HUDEP-2 (cell line): ENCODE measurements at regions not wholly inside any gene's neighbourhood (a gene's known extent, or its start where the extent isn't known, plus 50 kb on each side); places are given as distances from the start of the nearest gene placed in this dataset.
"Not testable (repeated sequence)": the region's sequence is repeated elsewhere in the genome, so short reads cannot be mapped to it uniquely, and the experiment has no call there.

ENCODE experiments used
- DNase-seq, 76 experiments: peaks; one replicate each; lab custom pipeline; 2025; ENCODE audit not compliant: unreplicated experiment in 76 of 76; lab: John Stamatoyannopoulos, UW

- DNase-seq: no peak
These were observed 647.8 kb downstream of the CD109 start for GRCh38 chr6:74343804-74344203.

GRCh38 chr6:74343321-74343720 lies 647.3 kb downstream of the CD109 start:
- not testable (repeated sequence) for DNase-seq

- no peak for DNase-seq
These were observed 638.7 kb downstream of the CD109 start for GRCh38 chr6:74334722-74335121.

DNA sequence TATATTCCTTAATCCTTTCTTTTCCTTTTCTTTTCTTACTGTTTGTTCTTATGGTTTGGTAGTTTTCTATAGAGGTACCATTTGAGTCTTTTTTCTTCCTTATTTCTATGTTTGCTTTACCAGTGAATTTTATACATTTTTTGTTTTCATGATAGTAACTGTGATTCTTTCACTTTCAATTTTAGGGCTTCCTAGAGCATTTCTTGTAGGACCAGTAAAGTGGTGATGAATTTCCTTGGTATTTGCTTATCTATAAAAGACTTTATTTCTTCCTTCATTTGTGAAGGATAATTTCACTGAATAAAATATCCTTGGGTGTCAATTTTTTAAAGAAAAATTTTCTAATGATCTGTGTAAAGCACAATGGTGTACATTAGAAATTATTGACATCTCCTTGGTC lies 637.4 kb downstream of the CD109 start:
- no peak for DNase-seq

GRCh38 chr6:74320715-74321114 lies 624.7 kb downstream of the CD109 start:
- DNase-seq: no peak

GRCh38 chr6:74320074-74320473 lies 624.1 kb downstream of the CD109 start:
- no peak for DNase-seq

GRCh38 chr6:74319292-74319691 lies 623.3 kb downstream of the CD109 start:
- DNase-seq: no peak

DNA sequence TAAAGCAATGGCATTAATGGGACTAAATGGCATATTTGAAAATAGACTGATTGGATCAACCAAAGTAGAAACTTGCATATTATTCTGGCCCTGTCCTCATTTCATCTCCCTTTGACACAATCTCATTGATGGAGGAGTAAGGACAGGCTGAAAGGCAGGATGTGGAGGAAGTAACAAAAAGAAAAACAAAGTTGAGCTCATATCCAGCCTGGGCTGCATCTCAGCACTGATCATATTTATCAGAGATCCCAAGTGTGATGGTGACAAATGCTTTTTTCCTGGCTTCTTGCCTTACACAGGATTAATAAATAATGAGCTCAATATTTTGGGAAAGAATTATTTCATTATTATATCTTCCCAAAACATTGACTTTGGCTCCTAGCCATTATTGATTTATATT lies 622.7 kb downstream of the CD109 start:
- no peak for DNase-seq

- no peak for DNase-seq
These were observed 616.1 kb downstream of the CD109 start for GRCh38 chr6:74312081-74312480.

DNA sequence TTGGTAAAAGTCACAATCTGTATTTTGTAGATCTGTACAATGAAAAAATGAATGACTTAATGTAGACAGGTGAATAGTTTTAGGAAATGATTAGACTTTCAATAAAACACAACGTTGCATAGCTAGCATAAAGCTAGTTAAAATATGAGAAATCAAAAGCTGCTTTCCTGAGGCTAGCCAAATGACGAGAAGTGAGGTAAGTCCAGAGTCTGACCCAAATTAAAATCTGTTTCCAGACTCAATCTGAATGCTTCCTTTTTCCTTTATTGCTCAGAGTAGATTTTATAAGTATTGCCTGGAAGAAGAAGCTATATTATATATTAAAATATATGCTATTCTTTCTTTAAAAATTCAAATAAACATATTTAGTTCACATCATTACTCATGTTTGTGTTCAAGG lies 615.4 kb downstream of the CD109 start:
- no peak for DNase-seq

GRCh38 chr6:74289884-74290283 lies 593.9 kb downstream of the CD109 start:
- no peak for DNase-seq

DNA sequence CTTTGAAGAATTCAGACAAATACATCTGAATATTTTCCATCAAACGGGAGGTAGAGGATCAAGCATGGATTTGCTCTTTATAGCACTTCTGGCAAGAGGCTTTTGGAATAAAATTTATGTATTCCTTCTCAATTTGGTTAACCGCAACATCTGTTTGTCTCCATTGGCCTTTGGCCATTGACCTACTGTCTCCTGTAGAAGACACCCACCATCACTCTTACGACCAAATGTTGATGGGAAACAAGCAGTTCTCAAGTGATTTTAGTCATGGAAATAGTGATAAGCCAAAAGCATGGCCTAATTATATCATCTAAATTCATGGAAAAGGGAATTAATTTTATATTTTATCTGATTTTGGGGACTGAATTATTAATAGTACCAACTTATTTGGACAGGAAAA lies 591.9 kb downstream of the CD109 start:
- no peak for DNase-seq

DNA sequence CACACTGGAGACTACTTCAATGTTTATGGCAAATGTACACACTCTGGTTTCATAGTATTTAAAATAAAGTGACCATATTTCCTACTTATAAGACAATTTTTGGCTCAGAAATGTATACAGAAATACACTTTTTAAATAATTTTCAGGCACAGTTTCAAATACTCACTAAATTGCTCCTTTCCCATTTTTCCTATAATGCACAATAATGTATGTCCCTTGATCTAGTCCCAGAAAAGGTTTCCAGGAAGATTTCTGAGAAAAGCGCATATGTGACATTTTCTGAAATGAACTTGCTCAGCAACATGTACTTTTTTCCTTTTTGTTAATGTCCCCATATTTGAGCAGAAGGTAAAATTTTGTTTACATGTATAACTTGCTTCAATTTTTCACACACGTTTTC lies 591.4 kb downstream of the CD109 start:
- no peak for DNase-seq

- DNase-seq: no peak
These were observed 588.3 kb downstream of the CD109 start for GRCh38 chr6:74284284-74284683.

GRCh38 chr6:74283532-74283931 lies 587.5 kb downstream of the CD109 start:
- DNase-seq: no peak

- DNase-seq: no peak
These were observed 586.2 kb downstream of the CD109 start for GRCh38 chr6:74282143-74282689.

DNA sequence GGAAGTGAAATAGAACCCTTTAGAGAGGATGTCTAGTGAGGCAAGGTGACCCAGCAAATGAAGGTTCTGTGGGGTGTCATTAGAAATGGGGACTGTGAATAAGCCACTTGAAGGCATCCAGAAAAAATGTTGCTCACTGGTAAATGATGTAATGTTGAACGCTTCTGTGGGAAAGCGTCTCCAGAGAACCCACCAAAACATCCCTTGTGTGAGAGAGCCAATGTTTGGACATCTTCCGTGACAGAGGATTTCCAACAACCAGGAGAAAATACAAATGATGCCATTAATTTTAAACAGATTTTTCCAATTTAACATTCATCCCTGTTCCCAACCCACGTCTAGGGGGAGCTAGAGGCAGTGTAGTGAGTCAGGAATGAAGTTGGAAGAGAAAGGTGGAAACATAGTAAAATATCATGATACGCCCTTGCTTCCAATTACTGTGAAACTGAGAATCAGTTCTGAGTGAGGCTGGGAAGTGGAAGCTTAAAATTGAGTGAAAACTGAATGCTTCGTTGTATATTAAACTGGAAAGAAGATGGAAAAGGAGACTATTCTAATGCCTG lies 584.2 kb downstream of the CD109 start:
- DNase-seq: no peak

DNA sequence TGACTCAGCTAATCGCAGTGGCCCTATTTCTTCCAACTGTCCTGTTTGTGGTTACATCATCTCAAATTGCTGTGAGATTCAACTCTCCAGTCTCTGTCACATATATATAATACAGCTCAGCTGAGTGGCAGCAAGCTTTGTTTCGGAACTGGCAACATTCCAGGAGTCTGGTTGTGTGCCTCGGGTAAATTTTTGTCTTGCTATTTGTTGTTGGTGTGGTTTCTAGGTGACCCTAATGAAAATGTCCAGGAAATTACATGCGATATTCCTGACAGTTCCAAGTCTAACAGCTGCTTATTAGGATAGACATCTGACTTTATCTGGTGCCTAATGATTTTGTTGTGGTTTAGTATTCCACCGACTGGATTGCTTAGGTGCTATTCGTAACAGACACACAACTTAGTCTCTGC lies 581.8 kb downstream of the CD109 start:
- DNase-seq: no peak

DNA sequence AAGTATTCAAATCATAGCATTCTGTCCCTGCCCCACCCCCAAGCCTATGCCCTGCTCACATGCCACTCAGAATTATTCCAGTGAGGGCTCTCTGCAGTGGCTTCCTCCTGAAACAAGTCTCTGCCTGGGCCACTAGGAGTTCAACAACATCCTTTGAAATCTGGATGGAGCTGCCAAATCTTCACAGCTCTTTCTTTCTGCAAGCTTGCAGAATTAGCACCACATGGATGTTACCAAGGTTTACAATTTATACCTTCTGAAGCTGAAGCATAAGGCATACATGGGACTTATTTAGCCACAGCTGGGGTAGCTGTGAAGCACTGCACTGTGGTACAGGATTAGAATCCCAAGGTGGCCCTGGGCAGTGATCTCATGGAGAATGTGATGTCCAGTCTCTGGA lies 577.5 kb downstream of the CD109 start:
- DNase-seq: no peak

GRCh38 chr6:74269600-74269858 lies 573.5 kb downstream of the CD109 start:
- DNase-seq: no peak

DNA sequence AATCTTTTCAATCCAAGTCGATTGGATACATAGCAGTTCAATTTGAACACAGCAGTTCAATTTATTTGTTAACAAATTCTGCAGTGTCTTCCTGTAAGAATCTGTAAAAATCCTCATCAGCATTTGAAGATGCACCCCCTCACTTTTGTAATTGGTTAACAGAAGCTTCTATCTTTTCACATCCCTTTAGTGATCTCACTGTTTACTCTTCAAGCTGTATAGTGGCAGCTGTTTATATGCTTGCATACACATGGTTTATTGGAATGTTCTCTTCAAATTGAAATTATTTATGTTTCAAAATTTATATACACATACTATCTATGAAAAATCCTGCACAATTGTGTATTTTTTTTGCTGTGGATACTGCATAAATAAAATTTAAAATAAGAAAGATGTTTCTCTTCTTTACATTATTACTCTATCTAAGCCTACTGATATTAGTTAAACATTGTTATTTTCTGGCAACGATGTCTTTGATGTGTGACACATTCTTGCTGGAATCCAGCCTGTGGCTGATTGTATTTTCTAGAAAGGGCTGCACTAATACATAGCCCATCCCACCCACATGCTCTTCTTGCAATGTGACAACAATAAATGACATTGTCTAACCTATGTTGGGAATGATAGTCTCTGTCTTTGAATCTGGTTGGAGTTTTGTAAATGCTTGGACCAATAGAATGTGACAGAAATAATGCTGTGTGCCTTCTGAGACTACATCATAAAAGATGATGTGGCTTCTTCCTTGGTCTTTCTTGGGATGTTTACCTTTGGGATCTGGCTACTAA lies 573.0 kb downstream of the CD109 start:
- DNase-seq: no peak

DNA sequence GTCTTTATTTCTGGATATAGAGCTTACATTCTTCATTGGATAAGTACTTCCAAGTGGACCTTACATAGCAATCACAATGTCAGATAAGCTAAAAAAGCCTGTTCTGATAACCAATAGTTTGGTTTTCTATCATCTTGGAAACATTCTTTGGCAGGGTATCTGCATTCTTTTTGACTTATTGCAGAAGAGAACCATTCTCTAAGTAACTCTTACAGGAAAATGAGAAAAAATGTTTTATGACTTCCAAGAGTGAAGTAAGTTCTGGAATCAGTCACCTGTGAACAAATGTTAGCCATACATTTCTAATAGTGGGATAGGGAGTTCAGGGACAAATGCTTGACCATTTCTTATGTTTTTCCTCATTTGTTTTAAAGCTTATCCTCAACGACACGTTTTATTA lies 564.0 kb downstream of the CD109 start:
- DNase-seq: no peak

DNA sequence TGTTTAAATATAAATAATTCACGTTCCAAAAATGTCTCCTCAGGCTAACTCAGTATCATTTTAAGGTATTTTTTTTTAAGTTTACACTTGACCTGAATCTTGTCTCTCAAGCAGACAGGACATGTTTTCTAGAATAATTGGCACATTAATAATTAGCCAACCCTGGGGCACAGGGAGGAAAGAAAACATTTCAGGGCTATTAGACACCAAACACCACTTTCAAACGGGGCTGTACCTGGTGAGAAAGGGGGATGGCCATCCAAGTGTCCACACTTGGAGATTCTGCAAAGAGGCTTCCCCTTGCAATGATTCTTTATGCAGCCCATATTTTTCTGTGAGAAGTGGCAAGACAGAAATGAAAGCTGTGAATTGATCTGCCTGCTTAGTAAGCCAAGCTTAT lies 560.8 kb downstream of the CD109 start:
- DNase-seq: no peak
